Activated CD8-positive, alpha-beta T cell treated with anti-CD3 and anti-CD28 coated beads, Interleukin-2, amount 10 ng/mL, durations not matched to agents 7 days and 5 days (primary cell): ENCODE measurements at regions not wholly inside any gene's neighbourhood (a gene's known extent, or its start where the extent isn't known, plus 50 kb on each side); places are given as distances from the start of the nearest gene placed in this dataset.

Experiments used
- ATAC-seq: fragments of 150-1000 bp; cut with Tn5 transposase; one replicate; pipeline ENCODE4 v1.10.0; 2021; ENCODE audit warnings: moderate library complexity
- CTCF ChIA-PET: fragments of 350-600 bp; sonication (Branson Sonifier 250); formaldehyde crosslinking; loops from one replicate; lab custom pipeline; 2021; ENCODE audit warnings: antibody characterized with exemption; lab: Charles Lee
- POLR2A ChIA-PET: fragments of 350-600 bp; sonication (Branson Sonifier 250); formaldehyde crosslinking; loops from one replicate; lab custom pipeline; 2021; ENCODE audit warnings: antibody characterized with exemption; lab: Charles Lee
- DNase-seq: peaks from one replicate; pipeline ENCODE4 v3.0.0-alpha.2; 2020
- H3K27ac Mint-ChIP-seq: one replicate; pipeline ENCODE4 v1.8.0; 2021; ENCODE audit warnings: mild to moderate bottlenecking, mixed read lengths
- H3K27me3 Mint-ChIP-seq: one replicate; pipeline ENCODE4 v1.8.0; 2021; ENCODE audit warnings: low read depth, mixed read lengths
- H3K36me3 Mint-ChIP-seq: one replicate; pipeline ENCODE4 v1.8.0; 2021; ENCODE audit warnings: low read depth, mixed read lengths
- H3K4me1 Mint-ChIP-seq: one replicate; pipeline ENCODE4 v1.8.0; 2021; ENCODE audit warnings: low read depth, mixed read lengths
- H3K4me3 Mint-ChIP-seq: one replicate; pipeline ENCODE4 v1.8.0; 2021; ENCODE audit warnings: mild to moderate bottlenecking, mixed read lengths
- H3K9me3 Mint-ChIP-seq: one replicate; pipeline ENCODE4 v1.8.0; 2022; ENCODE audit warnings: mixed read lengths; ENCODE audit not compliant: insufficient read depth

- Mint-ChIP-seq H3K4me3 (no peak overlapping the region), H3K9me3 (no peaks in the 10 kb centered on the region), H3K4me1 (no peaks in the 10 kb centered on the region), H3K36me3 (no peaks in the 10 kb centered on the region), H3K27ac (no peak overlapping the region), H3K27me3 (peaks cover 5% of the 10 kb centered on the region)
- ATAC-seq (no peak), DNase-seq (no peak)
- ChIA-PET POLR2A (no interaction called here), CTCF (no interaction called here)
These were observed 74.5 kb upstream of the LARS2 start for GRCh38 chr3:45313743-45314403.

- DNase-seq (no peak), ATAC-seq (no peak)
- no peak overlapping the region for H3K4me3 Mint-ChIP-seq
- H3K27ac Mint-ChIP-seq, result no peak overlapping the region
- CTCF ChIA-PET, result no interaction called here
- no peaks in the 10 kb centered on the region for H3K9me3 Mint-ChIP-seq
- no peaks in the 10 kb centered on the region for H3K36me3 Mint-ChIP-seq
- POLR2A ChIA-PET, result no interaction called here
- peaks cover 4% of the 10 kb centered on the region for H3K4me1 Mint-ChIP-seq
- H3K27me3 Mint-ChIP-seq, result peaks cover 14% of the 10 kb centered on the region
These were observed 70.7 kb upstream of the LARS2 start for GRCh38 chr3:45317710-45318109.

GRCh38 chr3:45318689-45319088, 69.7 kb upstream of the LARS2 start:
- DNase-seq (no peak), ATAC-seq (no peak)
- H3K4me1 Mint-ChIP-seq, result peaks cover 4% of the 10 kb centered on the region
- no peaks in the 10 kb centered on the region for H3K36me3 Mint-ChIP-seq
- no peaks in the 10 kb centered on the region for H3K9me3 Mint-ChIP-seq
- H3K27me3 Mint-ChIP-seq, result peaks cover 14% of the 10 kb centered on the region
- no peak overlapping the region for H3K4me3 Mint-ChIP-seq
- CTCF ChIA-PET, result no interaction called here
- POLR2A ChIA-PET, result no interaction called here
- no peak overlapping the region for H3K27ac Mint-ChIP-seq

GRCh38 chr3:45319231-45319995, 69.0 kb upstream of the LARS2 start:
- Mint-ChIP-seq H3K27ac (no peak overlapping the region), H3K36me3 (no peaks in the 10 kb centered on the region), H3K27me3 (peaks cover 14% of the 10 kb centered on the region), H3K4me3 (no peak overlapping the region), H3K9me3 (no peaks in the 10 kb centered on the region), H3K4me1 (peaks cover 4% of the 10 kb centered on the region)
- ATAC-seq (no peak), DNase-seq (no peak)
- CTCF ChIA-PET, result interaction anchor here (0.6 kb wide), 1 partner anchor 1186 kb away, joined by 4 read pairs; no protein-coding TSS in a partner anchor
- POLR2A ChIA-PET, result interaction anchor here (0.6 kb wide), 1 partner anchor 59 kb away, joined by 3 read pairs; no protein-coding TSS in a partner anchor

GRCh38 chr3:45319996-45320305, 68.4 kb upstream of the LARS2 start:
- no peak for DNase-seq
- no peaks in the 10 kb centered on the region for H3K9me3 Mint-ChIP-seq
- POLR2A ChIA-PET, result interaction anchor here (0.6 kb wide), 1 partner anchor 58 kb away, joined by 3 read pairs; no protein-coding TSS in a partner anchor
- H3K4me3 Mint-ChIP-seq, result no peak overlapping the region
- H3K27me3 Mint-ChIP-seq, result peaks cover 15% of the 10 kb centered on the region
- H3K27ac Mint-ChIP-seq, result no peak overlapping the region
- H3K4me1 Mint-ChIP-seq, result peaks cover 4% of the 10 kb centered on the region
- CTCF ChIA-PET, result interaction anchor here (0.6 kb wide), 1 partner anchor 1186 kb away, joined by 4 read pairs; no protein-coding TSS in a partner anchor
- no peak for ATAC-seq
- no peaks in the 10 kb centered on the region for H3K36me3 Mint-ChIP-seq

- ChIA-PET CTCF (interaction anchor here (0.5 to 1.7 kb wide), 3 partner anchors 116 to 283 kb away, joined by 3 to 4 read pairs (median 3); no protein-coding TSS in a partner anchor), POLR2A (no interaction called here)
- Mint-ChIP-seq H3K4me3 (no peak overlapping the region), H3K4me1 (peaks cover 4% of the 10 kb centered on the region), H3K9me3 (no peaks in the 10 kb centered on the region), H3K27me3 (peaks cover 17% of the 10 kb centered on the region), H3K27ac (no peak overlapping the region), H3K36me3 (no peaks in the 10 kb centered on the region)
- DNase-seq (no peak), ATAC-seq (no peak)
These were observed 67.4 kb upstream of the LARS2 start for GRCh38 chr3:45320986-45321385.

GRCh38 chr3:45321607-45322391, 66.6 kb upstream of the LARS2 start:
- H3K36me3 Mint-ChIP-seq, result no peaks in the 10 kb centered on the region
- H3K27ac Mint-ChIP-seq, result no peak overlapping the region
- peaks cover 4% of the 10 kb centered on the region for H3K4me1 Mint-ChIP-seq
- ATAC-seq (peak; percentile 73), DNase-seq (peak; percentile 41)
- CTCF ChIA-PET, result interaction anchor here (0.5 to 1.7 kb wide), 3 partner anchors 115 to 283 kb away, joined by 3 to 4 read pairs (median 3); no protein-coding TSS in a partner anchor
- peaks cover 17% of the 10 kb centered on the region for H3K27me3 Mint-ChIP-seq
- POLR2A ChIA-PET, result no interaction called here
- H3K9me3 Mint-ChIP-seq, result no peaks in the 10 kb centered on the region
- H3K4me3 Mint-ChIP-seq, result no peak overlapping the region

- H3K27me3 Mint-ChIP-seq, result peaks cover 23% of the 10 kb centered on the region
- no peak for DNase-seq
- ChIA-PET CTCF (interaction anchor here (1.7 kb wide), 1 partner anchor 282 kb away, joined by 4 read pairs; no protein-coding TSS in a partner anchor), POLR2A (no interaction called here)
- peaks cover 4% of the 10 kb centered on the region for H3K4me1 Mint-ChIP-seq
- no peak overlapping the region for H3K27ac Mint-ChIP-seq
- peak; percentile 25 for ATAC-seq
- no peaks in the 10 kb centered on the region for H3K36me3 Mint-ChIP-seq
- H3K4me3 Mint-ChIP-seq, result no peak overlapping the region
- H3K9me3 Mint-ChIP-seq, result no peaks in the 10 kb centered on the region
These were observed 65.8 kb upstream of the LARS2 start for GRCh38 chr3:45322616-45323015.

- Mint-ChIP-seq H3K4me1 (peaks cover 4% of the 10 kb centered on the region), H3K9me3 (no peaks in the 10 kb centered on the region), H3K36me3 (no peaks in the 10 kb centered on the region), H3K27me3 (peaks cover 34% of the 10 kb centered on the region), H3K27ac (no peak overlapping the region), H3K4me3 (no peak overlapping the region)
- ATAC-seq (no peak), DNase-seq (no peak)
- ChIA-PET CTCF (no interaction called here), POLR2A (interaction anchor here (0.6 kb wide), 1 partner anchor 303 kb away, joined by 3 read pairs; no protein-coding TSS in a partner anchor)
These were observed 62.7 kb upstream of the LARS2 start for GRCh38 chr3:45325676-45326075.

GRCh38 chr3:45329761-45330305, 58.5 kb upstream of the LARS2 start:
- CTCF ChIA-PET, result interaction anchor here (1.1 to 1.3 kb wide), 2 partner anchors 289 to 293 kb away, joined by 3 read pairs; no protein-coding TSS in a partner anchor
- Mint-ChIP-seq H3K27me3 (peaks cover 32% of the 10 kb centered on the region), H3K27ac (no peak overlapping the region), H3K36me3 (no peaks in the 10 kb centered on the region), H3K9me3 (no peaks in the 10 kb centered on the region), H3K4me3 (no peak overlapping the region), H3K4me1 (no peaks in the 10 kb centered on the region)
- DNase-seq (no peak), ATAC-seq (peak; percentile 30)
- POLR2A ChIA-PET, result no interaction called here

GRCh38 chr3:45330510-45331295, 57.7 kb upstream of the LARS2 start:
- Mint-ChIP-seq H3K4me1 (no peaks in the 10 kb centered on the region), H3K4me3 (no peak overlapping the region), H3K27ac (no peak overlapping the region), H3K27me3 (peaks cover 30% of the 10 kb centered on the region), H3K9me3 (no peaks in the 10 kb centered on the region), H3K36me3 (no peaks in the 10 kb centered on the region)
- POLR2A ChIA-PET, result no interaction called here
- DNase-seq (no peak), ATAC-seq (no peak)
- CTCF ChIA-PET, result interaction anchor here (1.1 to 1.3 kb wide), 2 partner anchors 290 to 294 kb away, joined by 3 read pairs; no protein-coding TSS in a partner anchor
